Suprapubic skin (tissue), 3 donors: ENCODE measurements at regions not wholly inside any gene's neighbourhood (a gene's known extent, or its start where the extent isn't known, plus 50 kb on each side); places are given as distances from the start of the nearest gene placed in this dataset.

ENCODE experiments used
- CTCF ChIP-seq, 2 donors: fragments of 200-600 bp in 1 of 2; fragments of 450-650 bp in 1 of 2; sonication (generic) in 1 of 2; IDR thresholded peaks; one replicate each; pipeline ENCODE4 v1.5.1; 2016 to 2019; ENCODE audit warnings: antibody characterized with exemption in 2 of 2, mild to moderate bottlenecking in 1 of 2, moderate library complexity in 1 of 2
- POLR2A ChIP-seq, 2 donors: fragments of 450-650 bp; IDR thresholded peaks; one replicate each; pipeline ENCODE4 v1.6.1; 2017; ENCODE audit warnings: antibody characterized with exemption in 2 of 2, mild to moderate bottlenecking in 2 of 2, moderate library complexity in 2 of 2

- TF ChIP-seq CTCF (IDR thresholded peaks at IDR 0.05) (no peak), POLR2A (IDR thresholded peaks at IDR 0.05) (no peak)
Observed at GRCh38 chr10:84076047-84076388, 63.3 kb upstream of the GHITM start.
